ENCODE measurements at regions not wholly inside any gene's neighbourhood (a gene's known extent, or its start where the extent isn't known, plus 50 kb on each side); places are given as distances from the start of the nearest gene placed in this dataset.

- DNase-seq (ENCODE audit: extremely low read depth, low read depth) = no peak
- TF ChIP-seq, protein P1, sequence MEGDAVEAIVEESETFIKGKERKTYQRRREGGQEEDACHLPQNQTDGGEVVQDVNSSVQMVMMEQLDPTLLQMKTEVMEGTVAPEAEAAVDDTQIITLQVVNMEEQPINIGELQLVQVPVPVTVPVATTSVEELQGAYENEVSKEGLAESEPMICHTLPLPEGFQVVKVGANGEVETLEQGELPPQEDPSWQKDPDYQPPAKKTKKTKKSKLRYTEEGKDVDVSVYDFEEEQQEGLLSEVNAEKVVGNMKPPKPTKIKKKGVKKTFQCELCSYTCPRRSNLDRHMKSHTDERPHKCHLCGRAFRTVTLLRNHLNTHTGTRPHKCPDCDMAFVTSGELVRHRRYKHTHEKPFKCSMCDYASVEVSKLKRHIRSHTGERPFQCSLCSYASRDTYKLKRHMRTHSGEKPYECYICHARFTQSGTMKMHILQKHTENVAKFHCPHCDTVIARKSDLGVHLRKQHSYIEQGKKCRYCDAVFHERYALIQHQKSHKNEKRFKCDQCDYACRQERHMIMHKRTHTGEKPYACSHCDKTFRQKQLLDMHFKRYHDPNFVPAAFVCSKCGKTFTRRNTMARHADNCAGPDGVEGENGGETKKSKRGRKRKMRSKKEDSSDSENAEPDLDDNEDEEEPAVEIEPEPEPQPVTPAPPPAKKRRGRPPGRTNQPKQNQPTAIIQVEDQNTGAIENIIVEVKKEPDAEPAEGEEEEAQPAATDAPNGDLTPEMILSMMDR (IDR thresholded peaks at IDR 0.05; ENCODE audit: low read depth, low read length) = no peak
Observed at GRCh38 chr1:168979276-168979675, 127.2 kb upstream of the ATP1B1 start.

- TF ChIP-seq, protein P1 (IDR thresholded peaks at IDR 0.05; ENCODE audit: low read depth, low read length) = no peak
- DNase-seq (ENCODE audit: extremely low read depth, low read depth) = no peak
Observed at GRCh38 chr1:168980180-168980579, 126.3 kb upstream of the ATP1B1 start.

GRCh38 chr1:168980656-168981055 lies 125.8 kb upstream of the ATP1B1 start:
- TF ChIP-seq, protein P1 (IDR thresholded peaks at IDR 0.05; ENCODE audit: low read depth, low read length) = no peak
- DNase-seq (ENCODE audit: extremely low read depth, low read depth) = no peak

GRCh38 chr1:168982778-168983177 lies 123.7 kb upstream of the ATP1B1 start:
- TF ChIP-seq, protein P1 (IDR thresholded peaks at IDR 0.05; ENCODE audit: low read depth, low read length) = no peak
- no peak for DNase-seq (ENCODE audit: extremely low read depth, low read depth)

DNA sequence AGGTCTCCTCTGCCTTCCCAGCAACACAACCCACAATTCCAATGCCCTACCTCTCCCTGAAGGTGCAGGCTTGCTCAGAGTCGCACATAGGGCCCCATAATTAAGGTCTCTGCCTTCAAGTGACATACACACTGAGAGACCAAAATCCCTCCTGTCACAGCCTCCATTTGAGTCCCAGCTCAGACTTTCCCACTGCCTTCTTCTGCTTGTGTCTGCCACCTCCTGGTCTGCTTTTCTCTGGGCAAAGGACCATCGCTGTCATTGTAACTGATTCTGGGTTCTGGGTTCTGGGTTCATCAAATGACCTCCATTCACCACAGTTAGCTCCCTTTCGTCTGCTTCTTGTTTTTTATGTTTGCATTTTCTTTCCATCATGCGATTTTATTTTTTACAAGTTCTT lies 119.2 kb upstream of the ATP1B1 start:
- no peak for DNase-seq (ENCODE audit: extremely low read depth, low read depth)
- TF ChIP-seq, protein P1 (IDR thresholded peaks at IDR 0.05; ENCODE audit: low read depth, low read length) = no peak

- no peak for DNase-seq (ENCODE audit: extremely low read depth, low read depth)
- TF ChIP-seq, protein P1 (IDR thresholded peaks at IDR 0.05; ENCODE audit: low read depth, low read length) = no peak
Observed at GRCh38 chr1:168987923-168988322, 118.6 kb upstream of the ATP1B1 start.

- TF ChIP-seq, protein P1 (IDR thresholded peaks at IDR 0.05; ENCODE audit: low read depth, low read length) = no peak
- no peak for DNase-seq (ENCODE audit: extremely low read depth, low read depth)
Observed at GRCh38 chr1:168989985-168990384, 116.5 kb upstream of the ATP1B1 start.

Measured in AG09319 (cell line).